Smooth muscle cell (in vitro differentiated cells): ENCODE measurements at regions not wholly inside any gene's neighbourhood (a gene's known extent, or its start where the extent isn't known, plus 50 kb on each side); places are given as distances from the start of the nearest gene placed in this dataset.

Source experiments
- DNase-seq: peaks from one replicate; lab custom pipeline; 2025; ENCODE audit not compliant: unreplicated experiment; lab: John Stamatoyannopoulos, UW
- H2AFZ ChIP-seq: fragments of 200-600 bp; sonication (generic); 2 replicates; pipeline ENCODE4 v1.6.0; 2016; ENCODE audit warnings: antibody characterized with exemption, low read depth, mild to moderate bottlenecking
- H3F3A ChIP-seq: fragments of 200-600 bp; sonication (generic); 2 replicates; pipeline ENCODE4 v1.6.0; 2017; ENCODE audit warnings: antibody characterized with exemption, low read depth
- H3K27ac ChIP-seq: fragments of 200-600 bp; sonication (generic); 2 replicates; pipeline ENCODE4 v1.5.1; 2016; ENCODE audit warnings: low read depth, mild to moderate bottlenecking
- H3K27me3 ChIP-seq: fragments of 200-600 bp; sonication (generic); 2 replicates; pipeline ENCODE4 v1.6.1; 2016; ENCODE audit warnings: low read depth, mild to moderate bottlenecking
- H3K36me3 ChIP-seq: fragments of 200-600 bp; sonication (generic); 2 replicates; pipeline ENCODE4 v1.5.1; 2016; ENCODE audit warnings: low read depth
- H3K4me1 ChIP-seq: fragments of 200-600 bp; sonication (generic); 2 replicates; pipeline ENCODE4 v1.5.1; 2016; ENCODE audit warnings: low read depth
- H3K4me2 ChIP-seq: fragments of 200-600 bp; sonication (generic); 2 replicates; pipeline ENCODE4 v1.6.0; 2016; ENCODE audit warnings: mild to moderate bottlenecking
- H3K4me3 ChIP-seq: fragments of 200-600 bp; sonication (generic); 2 replicates; pipeline ENCODE4 v1.5.1; 2016; ENCODE audit warnings: mild to moderate bottlenecking
- H3K79me2 ChIP-seq: fragments of 200-600 bp; sonication (generic); 2 replicates; pipeline ENCODE4 v1.6.0; 2016; ENCODE audit warnings: low read depth, mild to moderate bottlenecking
- H3K9ac ChIP-seq: fragments of 200-600 bp; sonication (generic); 2 replicates; pipeline ENCODE4 v1.6.0; 2016; ENCODE audit warnings: low read depth
- H3K9me3 ChIP-seq: fragments of 200-600 bp; sonication (generic); replicated peaks from 2 replicates; pipeline ENCODE4 v1.5.1; 2016; ENCODE audit warnings: low read depth
- H4K20me1 ChIP-seq: fragments of 200-600 bp; sonication (generic); 2 replicates; pipeline ENCODE4 v1.6.0; 2016; ENCODE audit warnings: low read depth
- CTCF ChIP-seq: fragments of 200-600 bp; sonication (generic); IDR thresholded peaks from 2 replicates; pipeline ENCODE4 v1.5.1; 2017; ENCODE audit warnings: borderline replicate concordance, mild to moderate bottlenecking, antibody characterized with exemption; ENCODE audit not compliant: insufficient read depth, poor library complexity, severe bottlenecking
- WGBS: methylation state at CpG from one replicate; pipeline ENCODE4 v1.1.7; 2016; ENCODE audit warnings: low lambda C conversion rate; 5-methylcytosine and 5-hydroxymethylcytosine counted together

DNA sequence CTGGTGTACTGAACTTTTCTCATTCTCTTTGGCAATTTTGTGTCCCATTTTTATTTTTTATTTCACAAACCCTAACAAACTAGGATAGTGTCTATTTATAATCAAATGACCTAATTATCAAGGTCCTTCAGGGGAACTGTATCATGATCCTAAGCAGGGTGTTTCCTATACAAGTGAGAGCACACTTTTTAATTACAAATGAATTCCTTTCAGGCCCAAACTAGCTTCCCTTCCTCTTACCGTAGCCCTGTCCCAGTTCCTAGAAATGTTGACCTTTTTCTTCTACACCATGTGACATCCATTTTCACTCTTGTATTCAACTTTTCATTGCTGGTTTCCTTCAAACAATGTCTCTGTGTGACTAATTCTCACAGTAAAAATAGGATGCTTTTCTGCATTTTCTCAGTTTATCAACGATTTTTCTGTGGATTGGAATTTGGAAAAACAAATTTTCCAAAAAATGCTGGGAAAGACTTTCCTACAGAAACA, 411.4 kb downstream of the CCDC91 start:
- WGBS, result 85% methylated on average over 2 of the region's 2 CpGs
- H3K36me3 ChIP-seq, result no peaks in the 10 kb centered on the region
- H2AFZ ChIP-seq, result no peak overlapping the region
- H3K27me3 ChIP-seq, result no peaks in the 10 kb centered on the region
- no peak overlapping the region for H3K9ac ChIP-seq
- no peaks in the 10 kb centered on the region for H3F3A ChIP-seq
- no peaks in the 10 kb centered on the region for H4K20me1 ChIP-seq
- DNase-seq, result no peak
- no peaks in the 10 kb centered on the region for H3K79me2 ChIP-seq
- no peaks in the 10 kb centered on the region for H3K4me1 ChIP-seq
- no peak overlapping the region for H3K27ac ChIP-seq
- no peak overlapping the region for H3K4me2 ChIP-seq
- H3K9me3 ChIP-seq, result no peaks in the 10 kb centered on the region
- H3K4me3 ChIP-seq, result no peak overlapping the region
- TF ChIP-seq CTCF, result no peak

- Histone ChIP-seq H3K4me1 (no peaks in the 10 kb centered on the region), H3K9me3 (peaks cover 7% of the 10 kb centered on the region), H3K27me3 (no peaks in the 10 kb centered on the region), H3K4me3 (no peak overlapping the region), H2AFZ (no peak overlapping the region), H3K27ac (no peak overlapping the region), H3K79me2 (no peaks in the 10 kb centered on the region), H3K4me2 (no peak overlapping the region), H3F3A (no peaks in the 10 kb centered on the region), H3K36me3 (no peaks in the 10 kb centered on the region), H3K9ac (no peak overlapping the region), H4K20me1 (no peaks in the 10 kb centered on the region)
- no peak for DNase-seq
- 83% methylated on average over 4 of the region's 4 CpGs for WGBS
- TF ChIP-seq CTCF, result no peak
Observed at GRCh38 chr12:28602786-28603185, 412.5 kb downstream of the CCDC91 start.

GRCh38 chr12:28603239-28603638, 413.0 kb downstream of the CCDC91 start:
- 83% methylated on average over 5 of the region's 5 CpGs for WGBS
- Histone ChIP-seq H3K27ac (no peak overlapping the region), H3K36me3 (no peaks in the 10 kb centered on the region), H3K79me2 (no peaks in the 10 kb centered on the region), H4K20me1 (no peaks in the 10 kb centered on the region), H3K4me3 (no peak overlapping the region), H3K4me1 (no peaks in the 10 kb centered on the region), H3K27me3 (no peaks in the 10 kb centered on the region), H3K9me3 (peaks cover 9% of the 10 kb centered on the region), H3F3A (no peaks in the 10 kb centered on the region), H3K4me2 (no peak overlapping the region), H3K9ac (no peak overlapping the region), H2AFZ (no peak overlapping the region)
- TF ChIP-seq CTCF, result no peak
- no peak for DNase-seq

GRCh38 chr12:28603801-28604200, 413.5 kb downstream of the CCDC91 start:
- Histone ChIP-seq H3K36me3 (no peaks in the 10 kb centered on the region), H3K27ac (no peak overlapping the region), H2AFZ (no peak overlapping the region), H3K4me3 (no peak overlapping the region), H3K9me3 (peaks cover 9% of the 10 kb centered on the region), H3K4me1 (no peaks in the 10 kb centered on the region), H3K9ac (no peak overlapping the region), H4K20me1 (no peaks in the 10 kb centered on the region), H3K4me2 (no peak overlapping the region), H3K79me2 (no peaks in the 10 kb centered on the region), H3K27me3 (no peaks in the 10 kb centered on the region), H3F3A (no peaks in the 10 kb centered on the region)
- no peak for DNase-seq
- WGBS, result 93% methylated on average over 1 of the region's 1 CpG
- no peak for TF ChIP-seq CTCF
